ENCODE measurements at regions not wholly inside any gene's neighbourhood (a gene's known extent, or its start where the extent isn't known, plus 50 kb on each side); places are given as distances from the start of the nearest gene placed in this dataset.

- TF ChIP-seq, protein P1, sequence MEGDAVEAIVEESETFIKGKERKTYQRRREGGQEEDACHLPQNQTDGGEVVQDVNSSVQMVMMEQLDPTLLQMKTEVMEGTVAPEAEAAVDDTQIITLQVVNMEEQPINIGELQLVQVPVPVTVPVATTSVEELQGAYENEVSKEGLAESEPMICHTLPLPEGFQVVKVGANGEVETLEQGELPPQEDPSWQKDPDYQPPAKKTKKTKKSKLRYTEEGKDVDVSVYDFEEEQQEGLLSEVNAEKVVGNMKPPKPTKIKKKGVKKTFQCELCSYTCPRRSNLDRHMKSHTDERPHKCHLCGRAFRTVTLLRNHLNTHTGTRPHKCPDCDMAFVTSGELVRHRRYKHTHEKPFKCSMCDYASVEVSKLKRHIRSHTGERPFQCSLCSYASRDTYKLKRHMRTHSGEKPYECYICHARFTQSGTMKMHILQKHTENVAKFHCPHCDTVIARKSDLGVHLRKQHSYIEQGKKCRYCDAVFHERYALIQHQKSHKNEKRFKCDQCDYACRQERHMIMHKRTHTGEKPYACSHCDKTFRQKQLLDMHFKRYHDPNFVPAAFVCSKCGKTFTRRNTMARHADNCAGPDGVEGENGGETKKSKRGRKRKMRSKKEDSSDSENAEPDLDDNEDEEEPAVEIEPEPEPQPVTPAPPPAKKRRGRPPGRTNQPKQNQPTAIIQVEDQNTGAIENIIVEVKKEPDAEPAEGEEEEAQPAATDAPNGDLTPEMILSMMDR (IDR thresholded peaks at IDR 0.05), result no peak
- TF ChIP-seq EP300 (IDR thresholded peaks at IDR 0.05), result no peak
These were observed 125.6 kb downstream of the MAFB start for GRCh38 chr20:40563296-40563950.

All from sigmoid colon (tissue), 4 donors.